ENCODE measurements at regions not wholly inside any gene's neighbourhood (a gene's known extent, or its start where the extent isn't known, plus 50 kb on each side); places are given as distances from the start of the nearest gene placed in this dataset.

GRCh38 chr9:13726746-13727145 lies 447.3 kb upstream of the MPDZ start:
- DNase-seq (ENCODE audit: low spot score), result no peak
- no peaks in the 10 kb centered on the region for H3K27me3 ChIP-seq (replicated peaks; ENCODE audit: insufficient read depth, low read depth, low read length, poor library complexity)
- no peaks in the 10 kb centered on the region for H3K9me3 ChIP-seq (ENCODE audit: low read depth, low read length, poor library complexity, severe bottlenecking)
- BruUV-seq (replicated peaks), result no TSS peak
- intact Hi-C loops (cut with micrococcal nuclease; ENCODE audit: unreplicated experiment), result no loop called here
- TF ChIP-seq, protein P1, sequence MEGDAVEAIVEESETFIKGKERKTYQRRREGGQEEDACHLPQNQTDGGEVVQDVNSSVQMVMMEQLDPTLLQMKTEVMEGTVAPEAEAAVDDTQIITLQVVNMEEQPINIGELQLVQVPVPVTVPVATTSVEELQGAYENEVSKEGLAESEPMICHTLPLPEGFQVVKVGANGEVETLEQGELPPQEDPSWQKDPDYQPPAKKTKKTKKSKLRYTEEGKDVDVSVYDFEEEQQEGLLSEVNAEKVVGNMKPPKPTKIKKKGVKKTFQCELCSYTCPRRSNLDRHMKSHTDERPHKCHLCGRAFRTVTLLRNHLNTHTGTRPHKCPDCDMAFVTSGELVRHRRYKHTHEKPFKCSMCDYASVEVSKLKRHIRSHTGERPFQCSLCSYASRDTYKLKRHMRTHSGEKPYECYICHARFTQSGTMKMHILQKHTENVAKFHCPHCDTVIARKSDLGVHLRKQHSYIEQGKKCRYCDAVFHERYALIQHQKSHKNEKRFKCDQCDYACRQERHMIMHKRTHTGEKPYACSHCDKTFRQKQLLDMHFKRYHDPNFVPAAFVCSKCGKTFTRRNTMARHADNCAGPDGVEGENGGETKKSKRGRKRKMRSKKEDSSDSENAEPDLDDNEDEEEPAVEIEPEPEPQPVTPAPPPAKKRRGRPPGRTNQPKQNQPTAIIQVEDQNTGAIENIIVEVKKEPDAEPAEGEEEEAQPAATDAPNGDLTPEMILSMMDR (conservative IDR thresholded peaks at IDR 0.05; ENCODE audit: low read depth, low read length), result no peak
- H3K27ac ChIP-seq (ENCODE audit: low read depth, low read length, poor library complexity, severe bottlenecking), result no peak overlapping the region
- POLR2A ChIA-PET (ENCODE audit: low non-redundant PET), result no interaction called here
- CTCF ChIA-PET, result no interaction called here
- no peaks in the 10 kb centered on the region for H3K36me3 ChIP-seq (ENCODE audit: insufficient read depth, low read length, poor library complexity, severe bottlenecking)
- H3K4me3 ChIP-seq (ENCODE audit: low read depth, low read length, poor library complexity, severe bottlenecking), result no peak overlapping the region
- H3K4me1 ChIP-seq (ENCODE audit: insufficient read depth, low read length, poor library complexity, severe bottlenecking), result no peaks in the 10 kb centered on the region

DNA sequence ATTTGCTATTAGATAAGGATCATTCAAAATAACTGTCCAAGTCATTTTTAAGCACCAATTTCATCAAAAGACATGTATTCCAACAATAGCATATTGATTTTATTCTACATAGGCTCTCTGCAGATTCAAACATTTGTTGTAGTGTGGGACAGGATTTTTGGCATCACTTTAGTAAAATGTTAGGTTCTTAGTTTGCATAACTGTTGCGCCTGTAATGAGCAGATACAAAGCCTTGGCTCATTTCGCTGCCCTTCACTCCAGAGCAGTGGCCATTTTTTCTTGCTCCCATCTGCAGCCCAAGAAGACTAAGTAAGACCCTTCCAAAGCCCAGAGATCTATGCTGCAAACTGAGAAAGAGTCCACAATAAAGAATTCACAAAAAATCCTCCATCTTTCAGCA lies 446.0 kb upstream of the MPDZ start:
- no peaks in the 10 kb centered on the region for H3K9me3 ChIP-seq (ENCODE audit: low read depth, low read length, poor library complexity, severe bottlenecking)
- no peaks in the 10 kb centered on the region for H3K36me3 ChIP-seq (ENCODE audit: insufficient read depth, low read length, poor library complexity, severe bottlenecking)
- H3K4me3 ChIP-seq (ENCODE audit: low read depth, low read length, poor library complexity, severe bottlenecking), result no peak overlapping the region
- intact Hi-C loops (cut with micrococcal nuclease; ENCODE audit: unreplicated experiment), result no loop called here
- POLR2A ChIA-PET (ENCODE audit: low non-redundant PET), result no interaction called here
- no peak for DNase-seq (ENCODE audit: low spot score)
- TF ChIP-seq, protein P1 (conservative IDR thresholded peaks at IDR 0.05; ENCODE audit: low read depth, low read length), result no peak
- TF ChIP-seq EZH2 (IDR thresholded peaks at IDR 0.05; ENCODE audit: borderline replicate concordance, low read depth, low read length, poor library complexity, severe bottlenecking), result no peak
- no peak overlapping the region for H3K27ac ChIP-seq (ENCODE audit: low read depth, low read length, poor library complexity, severe bottlenecking)
- no peaks in the 10 kb centered on the region for H3K27me3 ChIP-seq (replicated peaks; ENCODE audit: insufficient read depth, low read depth, low read length, poor library complexity)
- no TSS peak for BruUV-seq (replicated peaks)
- H3K4me1 ChIP-seq (ENCODE audit: insufficient read depth, low read length, poor library complexity, severe bottlenecking), result no peaks in the 10 kb centered on the region
- CTCF ChIA-PET, result no interaction called here

DNA sequence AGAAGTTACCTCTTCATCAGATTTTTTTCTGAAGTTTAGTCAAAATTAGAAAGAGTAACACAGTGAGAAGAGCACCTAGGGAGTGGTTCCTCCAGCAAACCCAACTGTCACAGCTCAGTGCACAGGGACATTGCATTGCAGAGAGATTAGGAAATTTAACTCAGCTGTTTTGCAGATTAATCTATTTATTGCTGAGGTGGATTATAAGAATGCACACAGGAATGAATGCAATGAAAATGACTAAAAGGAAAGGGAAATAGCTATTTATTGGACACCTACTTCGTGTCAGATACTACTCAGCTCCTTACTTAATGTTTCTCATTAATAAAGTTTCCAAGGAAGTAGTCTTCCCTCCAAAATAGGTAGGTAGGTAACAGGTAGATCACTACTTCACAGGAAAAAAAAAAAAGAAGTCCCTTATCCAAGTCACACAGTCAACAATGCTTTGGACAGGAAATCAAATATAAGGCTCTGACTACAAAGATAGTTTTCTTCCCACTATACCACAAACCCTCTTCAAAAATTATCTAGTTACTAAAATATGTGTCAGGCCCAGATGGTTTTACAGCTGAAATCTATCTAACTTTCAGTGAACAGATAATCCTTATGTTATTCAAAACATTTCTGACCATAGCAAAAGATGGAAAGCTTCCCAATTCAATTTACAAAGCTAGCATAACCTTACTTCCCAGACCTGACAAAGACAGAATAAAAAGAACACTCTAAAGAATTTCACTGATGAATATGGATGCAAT lies 442.2 kb upstream of the MPDZ start:
- H3K4me1 ChIP-seq (ENCODE audit: insufficient read depth, low read length, poor library complexity, severe bottlenecking), result peaks cover 3% of the 10 kb centered on the region
- intact Hi-C loops (cut with micrococcal nuclease; ENCODE audit: unreplicated experiment), result no loop called here
- no peaks in the 10 kb centered on the region for H3K27me3 ChIP-seq (replicated peaks; ENCODE audit: insufficient read depth, low read depth, low read length, poor library complexity)
- H3K27ac ChIP-seq (ENCODE audit: low read depth, low read length, poor library complexity, severe bottlenecking), result no peak overlapping the region
- no peaks in the 10 kb centered on the region for H3K36me3 ChIP-seq (ENCODE audit: insufficient read depth, low read length, poor library complexity, severe bottlenecking)
- ChIA-PET CTCF (no interaction called here), POLR2A (ENCODE audit: low non-redundant PET) (no interaction called here)
- DNase-seq (ENCODE audit: low spot score), result peak; percentile 7
- TF ChIP-seq, protein P1 (conservative IDR thresholded peaks at IDR 0.05; ENCODE audit: low read depth, low read length), result no peak
- TF ChIP-seq EZH2 (IDR thresholded peaks at IDR 0.05; ENCODE audit: borderline replicate concordance, low read depth, low read length, poor library complexity, severe bottlenecking), result no peak
- H3K9me3 ChIP-seq (ENCODE audit: low read depth, low read length, poor library complexity, severe bottlenecking), result no peaks in the 10 kb centered on the region
- H3K4me3 ChIP-seq (ENCODE audit: low read depth, low read length, poor library complexity, severe bottlenecking), result no peak overlapping the region
- no TSS peak for BruUV-seq (replicated peaks)

Measured in A673 (cell line).